Keratinocyte (primary cell): ENCODE measurements at regions not wholly inside any gene's neighbourhood (a gene's known extent, or its start where the extent isn't known, plus 50 kb on each side); places are given as distances from the start of the nearest gene placed in this dataset.

ENCODE experiments used
- DNase-seq: peaks from one replicate; pipeline ENCODE4 v3.0.0-alpha.2; 2011; ENCODE audit warnings: low read depth, missing footprints, low spot score
- FAIRE-seq: peaks from 2 replicates; lab custom pipeline; 2011; peaks lifted over from hg19 to GRCh38; lab: Jason Lieb, UNC
- H2AFZ ChIP-seq: 2 replicates; pipeline ENCODE4 v1.6.0; 2012; ENCODE audit warnings: low read length, control low read depth, inconsistent platforms; ENCODE audit not compliant: control insufficient read depth
- H3K27ac ChIP-seq: 2 replicates; pipeline ENCODE4 v1.5.1; 2011; ENCODE audit warnings: low read length; ENCODE audit not compliant: control insufficient read depth, insufficient read depth
- H3K27me3 ChIP-seq: 3 replicates; pipeline ENCODE4 v1.6.0; 2011; ENCODE audit warnings: low read length; ENCODE audit not compliant: control insufficient read depth, insufficient read depth; ENCODE audit errors: extremely low read depth
- H3K36me3 ChIP-seq, 2 experiments: 2 replicates in 1 of 2; 3 replicates in 1 of 2; pipeline ENCODE4 v1.5.1; 2011; ENCODE audit warnings: low read length in 2 of 2, mild to moderate bottlenecking in 1 of 2; ENCODE audit not compliant: control insufficient read depth in 2 of 2, insufficient read depth in 2 of 2; ENCODE audit errors: extremely low read depth in 1 of 2
- H3K4me1 ChIP-seq: 3 replicates; pipeline ENCODE4 v1.5.1; 2011; ENCODE audit warnings: low read length; ENCODE audit not compliant: control insufficient read depth, insufficient read depth; ENCODE audit errors: extremely low read depth
- H3K4me2 ChIP-seq: 3 replicates; pipeline ENCODE4 v1.6.0; 2011; ENCODE audit warnings: low read depth, low read length; ENCODE audit not compliant: control insufficient read depth, insufficient read depth; ENCODE audit errors: extremely low read depth
- H3K4me3 ChIP-seq, 3 experiments: fragments of 200-600 bp in 1 of 3; sonication (generic) in 1 of 3; 2 replicates in 2 of 3; 3 replicates in 1 of 3; pipeline ENCODE4 v1.5.1; 2011 to 2016; ENCODE audit warnings: low read length in 3 of 3, mild to moderate bottlenecking in 3 of 3, control low read depth in 2 of 3, inconsistent platforms in 1 of 3, low read depth in 1 of 3, mixed read lengths in 1 of 3, mixed run types in 1 of 3, moderate library complexity in 1 of 3; ENCODE audit not compliant: control insufficient read depth in 2 of 3, insufficient read depth in 2 of 3; ENCODE audit errors: extremely low read depth in 1 of 3
- H3K79me2 ChIP-seq: 2 replicates; pipeline ENCODE4 v1.6.0; 2012; ENCODE audit warnings: low read length; ENCODE audit not compliant: control insufficient read depth, insufficient read depth
- H3K9ac ChIP-seq: 3 replicates; pipeline ENCODE4 v1.6.0; 2011; ENCODE audit warnings: low read length; ENCODE audit not compliant: control insufficient read depth, insufficient read depth; ENCODE audit errors: extremely low read depth
- H3K9me1 ChIP-seq: 3 replicates; pipeline ENCODE4 v1.6.0; 2011; ENCODE audit warnings: low read length; ENCODE audit not compliant: control insufficient read depth, insufficient read depth; ENCODE audit errors: extremely low read depth
- H3K9me3 ChIP-seq: 2 replicates; pipeline ENCODE4 v1.5.1; 2012; ENCODE audit warnings: low read depth, low read length; ENCODE audit not compliant: control insufficient read depth
- H4K20me1 ChIP-seq: 3 replicates; pipeline ENCODE4 v1.6.0; 2011; ENCODE audit warnings: low read length; ENCODE audit not compliant: control insufficient read depth, insufficient read depth; ENCODE audit errors: extremely low read depth
- EZH2 ChIP-seq: IDR thresholded peaks from one replicate; pipeline ENCODE4 v1.6.1; 2012; ENCODE audit warnings: inconsistent platforms, mild to moderate bottlenecking, low read length, moderate library complexity
- dilution Hi-C: fragments of 300-500 bp; cut with MboI; formaldehyde crosslinking; loops from one replicate; pipeline ENCODE4 v1.7.0; 2020; ENCODE audit warnings: low sequenced_read_pairs; ENCODE audit not compliant: extremely low pct_ligation_motif_present
- TF ChIP-seq, protein P1 (sequence below), 3 experiments: IDR thresholded peaks in 1 of 3; conservative IDR thresholded peaks in 1 of 3; optimal IDR thresholded peaks in 1 of 3; 2 replicates in 2 of 3; 3 replicates in 1 of 3; pipeline versions ENCODE3 to v1.5.1; 2011; ENCODE audit warnings: low read length in 3 of 3, mild to moderate bottlenecking in 3 of 3, moderate library complexity in 2 of 3, control low read depth in 1 of 3, inconsistent platforms in 1 of 3; ENCODE audit not compliant: insufficient read depth in 2 of 3; ENCODE audit errors: extremely low read depth in 1 of 3

DNA sequence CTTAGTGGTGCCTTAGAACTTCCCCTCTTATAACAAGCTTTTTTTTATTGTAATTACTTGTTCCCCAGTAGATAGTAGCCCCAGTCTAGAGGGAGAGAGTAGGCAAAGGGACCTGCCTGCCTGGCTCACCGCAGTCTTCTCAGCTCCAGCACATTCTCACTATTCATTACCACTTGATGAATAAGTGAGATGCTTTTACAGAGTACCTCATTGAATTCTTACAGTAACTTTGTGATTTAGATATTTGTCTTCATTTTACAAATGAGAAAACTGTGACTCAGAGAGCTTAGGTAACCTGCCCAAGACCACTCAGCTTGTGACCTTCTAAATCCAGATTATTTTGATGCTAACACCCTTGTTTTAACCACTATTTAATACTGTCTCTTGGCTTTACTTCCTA, 77.8 kb downstream of the CHRNA1 start:
- Histone ChIP-seq H3K9me1 (no peaks in the 10 kb centered on the region), H3K9me3 (no peaks in the 10 kb centered on the region), H3K36me3 (no peaks in the 10 kb centered on the region), H3K4me1 (no peaks in the 10 kb centered on the region), H3K9ac (no peak overlapping the region), H3K4me2 (no peak overlapping the region), H3K27me3 (peaks cover 29% of the 10 kb centered on the region), H3K4me3 (no peak overlapping the region), H2AFZ (no peak overlapping the region), H4K20me1 (no peaks in the 10 kb centered on the region), H3K79me2 (no peaks in the 10 kb centered on the region), H3K27ac (no peak overlapping the region)
- FAIRE-seq: no peak
- dilution Hi-C loops: no loop called here
- no peak for DNase-seq
- TF ChIP-seq, protein P1, sequence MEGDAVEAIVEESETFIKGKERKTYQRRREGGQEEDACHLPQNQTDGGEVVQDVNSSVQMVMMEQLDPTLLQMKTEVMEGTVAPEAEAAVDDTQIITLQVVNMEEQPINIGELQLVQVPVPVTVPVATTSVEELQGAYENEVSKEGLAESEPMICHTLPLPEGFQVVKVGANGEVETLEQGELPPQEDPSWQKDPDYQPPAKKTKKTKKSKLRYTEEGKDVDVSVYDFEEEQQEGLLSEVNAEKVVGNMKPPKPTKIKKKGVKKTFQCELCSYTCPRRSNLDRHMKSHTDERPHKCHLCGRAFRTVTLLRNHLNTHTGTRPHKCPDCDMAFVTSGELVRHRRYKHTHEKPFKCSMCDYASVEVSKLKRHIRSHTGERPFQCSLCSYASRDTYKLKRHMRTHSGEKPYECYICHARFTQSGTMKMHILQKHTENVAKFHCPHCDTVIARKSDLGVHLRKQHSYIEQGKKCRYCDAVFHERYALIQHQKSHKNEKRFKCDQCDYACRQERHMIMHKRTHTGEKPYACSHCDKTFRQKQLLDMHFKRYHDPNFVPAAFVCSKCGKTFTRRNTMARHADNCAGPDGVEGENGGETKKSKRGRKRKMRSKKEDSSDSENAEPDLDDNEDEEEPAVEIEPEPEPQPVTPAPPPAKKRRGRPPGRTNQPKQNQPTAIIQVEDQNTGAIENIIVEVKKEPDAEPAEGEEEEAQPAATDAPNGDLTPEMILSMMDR (optimal IDR thresholded peaks at IDR 0.05 in 1 of 3, IDR thresholded peaks at IDR 0.05 in 1 of 3, conservative IDR thresholded peaks at IDR 0.05 in 1 of 3; ENCODE audit: extremely low read depth in 1 of 3, insufficient read depth in 2 of 3, low read length in 3 of 3): no peak
- no peak for TF ChIP-seq EZH2

DNA sequence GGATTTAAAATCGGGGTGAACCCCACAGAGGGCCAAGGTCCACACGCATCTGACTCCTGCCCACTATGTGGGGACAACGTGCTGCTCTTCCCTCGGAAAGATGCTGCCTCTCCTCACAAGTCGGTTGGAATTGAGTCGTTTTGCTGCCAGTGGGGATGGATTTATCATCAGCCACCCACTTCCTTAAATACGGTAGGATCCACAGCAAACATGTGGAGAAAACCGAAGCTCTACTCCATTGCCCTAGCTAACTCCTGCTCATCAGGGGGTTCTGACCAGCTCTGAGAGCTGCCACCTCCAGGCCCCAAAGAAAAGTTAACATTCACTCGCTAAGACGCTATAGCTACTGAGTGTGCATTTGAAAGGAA, 80.9 kb downstream of the CHRNA1 start:
- Histone ChIP-seq H3K4me1 (no peaks in the 10 kb centered on the region), H3K9me1 (no peaks in the 10 kb centered on the region), H3K4me3 (no peak overlapping the region), H3K4me2 (peak overlapping the region; percentile 18), H3K79me2 (no peaks in the 10 kb centered on the region), H3K9ac (no peak overlapping the region), H3K9me3 (no peaks in the 10 kb centered on the region), H4K20me1 (no peaks in the 10 kb centered on the region), H3K36me3 (no peaks in the 10 kb centered on the region), H3K27me3 (peaks cover 40% of the 10 kb centered on the region), H3K27ac (no peak overlapping the region), H2AFZ (no peak overlapping the region)
- FAIRE-seq (no peak), DNase-seq (no peak)
- TF ChIP-seq EZH2: peak; percentile 89
- TF ChIP-seq, protein P1 (optimal IDR thresholded peaks at IDR 0.05 in 1 of 3, IDR thresholded peaks at IDR 0.05 in 1 of 3, conservative IDR thresholded peaks at IDR 0.05 in 1 of 3; ENCODE audit: extremely low read depth in 1 of 3, insufficient read depth in 2 of 3, low read length in 3 of 3): no peak
- dilution Hi-C loops: no loop called here
